Subcutaneous abdominal adipose tissue (tissue), 5 donors: ENCODE measurements at regions not wholly inside any gene's neighbourhood (a gene's known extent, or its start where the extent isn't known, plus 50 kb on each side); places are given as distances from the start of the nearest gene placed in this dataset.

ENCODE experiments used
- H3K27ac ChIP-seq: one replicate; pipeline ENCODE4 v1.7.0; 2013; ENCODE audit warnings: low read depth, mild to moderate bottlenecking, inconsistent platforms, low read length, moderate library complexity
- H3K27me3 ChIP-seq, 5 donors: one replicate each; pipeline ENCODE4 v1.7.0; 2013; ENCODE audit warnings: low read length in 5 of 5, inconsistent platforms in 1 of 5; ENCODE audit not compliant: control insufficient read depth in 5 of 5, insufficient read depth in 4 of 5
- H3K36me3 ChIP-seq, 5 donors: one replicate each; pipeline ENCODE4 v1.7.0; 2013; ENCODE audit warnings: low read length in 5 of 5; ENCODE audit not compliant: control insufficient read depth in 5 of 5, insufficient read depth in 5 of 5
- H3K4me1 ChIP-seq, 5 donors: one replicate each; pipeline ENCODE4 v1.7.0; 2013; ENCODE audit warnings: low read length in 5 of 5, mild to moderate bottlenecking in 3 of 5, moderate library complexity in 1 of 5; ENCODE audit not compliant: control insufficient read depth in 5 of 5, insufficient read depth in 5 of 5
- H3K4me3 ChIP-seq, 5 donors: one replicate each; pipeline ENCODE4 v1.7.0; 2013; ENCODE audit warnings: low read length in 5 of 5, low read depth in 1 of 5
- H3K9ac ChIP-seq, 5 donors: one replicate each; pipeline ENCODE4 v1.7.0; 2013; ENCODE audit warnings: low read length in 5 of 5, mild to moderate bottlenecking in 4 of 5, moderate library complexity in 3 of 5
- H3K9me3 ChIP-seq, 5 donors: one replicate each; pipeline ENCODE4 v1.7.0; 2013; ENCODE audit warnings: low read length in 5 of 5; ENCODE audit not compliant: control insufficient read depth in 5 of 5
- donor health status: healthy.
- donor health status: healthy.
- donor health status: healthy.
- donor health status: healthy.
- donor health status: healthy.

DNA sequence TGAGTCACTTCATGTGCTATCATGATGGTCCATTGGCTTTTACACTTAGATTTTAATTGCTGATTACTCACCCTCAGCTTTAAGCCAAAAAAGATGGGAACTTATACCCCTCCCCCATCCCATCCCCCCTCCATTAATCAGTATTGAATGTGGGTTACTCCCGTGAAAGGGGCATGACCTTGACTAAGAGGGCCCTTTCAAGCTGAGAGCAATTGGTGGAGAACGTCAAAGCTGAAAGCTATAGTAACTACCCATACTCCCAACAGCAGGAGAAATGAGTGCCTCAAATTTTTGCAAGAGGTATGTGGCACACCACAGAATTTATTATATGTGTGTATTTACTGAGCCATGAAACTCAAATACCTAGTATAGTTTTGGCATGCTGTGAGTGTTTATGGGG, 99.7 kb upstream of the CDH8 start:
- Histone ChIP-seq H3K9ac (no peak overlapping the region), H3K27ac (no peak overlapping the region), H3K27me3 (no peaks in the 10 kb centered on the region), H3K4me3 (no peak overlapping the region), H3K9me3 (peaks cover 0 to 10% (median 4%) of the 10 kb centered on the region in 5 donors), H3K4me1 (no peaks in the 10 kb centered on the region), H3K36me3 (no peaks in the 10 kb centered on the region)

DNA sequence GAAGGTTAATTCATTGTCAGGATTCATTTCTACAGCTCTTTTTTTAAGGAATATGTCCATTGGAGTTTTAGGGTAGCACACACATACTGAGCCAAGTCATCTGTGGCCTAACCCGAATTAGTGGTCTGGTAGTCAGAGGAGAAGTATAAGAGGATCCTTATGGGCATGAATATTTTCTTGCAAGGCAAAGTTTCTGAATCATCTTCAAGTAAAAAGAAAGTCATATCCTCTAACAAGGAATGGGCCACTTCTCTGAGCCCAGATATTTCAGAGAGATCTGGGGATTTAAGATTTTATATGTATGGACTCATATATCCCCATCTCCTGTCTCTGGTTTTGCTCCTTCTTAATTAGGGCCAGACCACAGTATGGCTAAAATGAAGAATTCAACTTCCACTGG, 99.2 kb upstream of the CDH8 start:
- Histone ChIP-seq H3K27ac (no peak overlapping the region), H3K36me3 (no peaks in the 10 kb centered on the region), H3K4me3 (no peak overlapping the region), H3K27me3 (no peaks in the 10 kb centered on the region), H3K9me3 (peaks cover 0 to 10% (median 4%) of the 10 kb centered on the region in 5 donors), H3K9ac (no peak overlapping the region), H3K4me1 (no peaks in the 10 kb centered on the region)

DNA sequence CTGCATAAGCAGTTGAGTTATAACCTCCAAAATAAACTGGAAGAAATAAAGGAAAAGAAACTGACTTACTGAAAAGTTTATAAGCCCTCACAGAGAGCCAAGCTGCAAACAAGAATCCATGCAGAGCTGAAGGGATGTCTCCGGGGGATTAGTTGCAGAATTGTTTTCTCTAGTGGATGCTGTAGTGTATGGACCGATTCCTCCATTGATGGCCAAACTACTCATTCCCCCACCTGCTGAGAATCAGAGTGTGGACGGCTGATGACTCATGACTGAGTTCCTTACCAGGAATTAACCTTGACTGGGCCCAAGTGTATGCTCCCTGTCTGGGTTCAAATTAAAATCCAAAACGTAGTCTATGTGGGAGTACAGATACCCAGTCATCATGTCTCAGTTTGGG, 93.9 kb upstream of the CDH8 start:
- no peaks in the 10 kb centered on the region for H3K36me3 ChIP-seq
- no peaks in the 10 kb centered on the region for H3K27me3 ChIP-seq
- no peaks in the 10 kb centered on the region for H3K4me1 ChIP-seq
- H3K9me3 ChIP-seq: peaks cover 0 to 10% (median 4%) of the 10 kb centered on the region in 5 donors
- H3K4me3 ChIP-seq: no peak overlapping the region
- no peak overlapping the region for H3K27ac ChIP-seq
- no peak overlapping the region for H3K9ac ChIP-seq

DNA sequence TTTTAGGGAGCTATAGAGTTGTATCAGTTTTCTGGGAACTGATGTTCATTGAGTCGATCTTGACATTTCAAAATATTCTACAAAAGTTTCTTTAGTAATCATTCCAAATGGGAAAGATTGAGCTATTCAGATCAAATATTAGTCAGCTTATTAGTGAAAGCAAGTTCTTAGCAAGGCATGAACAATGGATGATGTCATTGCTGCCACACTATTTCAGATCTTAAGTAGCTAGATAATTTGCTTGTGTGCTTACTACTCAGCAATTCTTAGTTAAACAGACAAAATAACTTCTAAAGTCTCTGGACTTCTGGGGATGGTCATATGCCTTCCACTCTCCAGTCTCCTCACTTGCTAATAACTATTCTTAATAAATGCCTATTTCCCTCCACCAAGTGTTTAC, 69.0 kb upstream of the CDH8 start:
- no peaks in the 10 kb centered on the region for H3K27me3 ChIP-seq
- no peaks in the 10 kb centered on the region for H3K4me1 ChIP-seq
- H3K9me3 ChIP-seq: no peaks in the 10 kb centered on the region
- H3K36me3 ChIP-seq: no peaks in the 10 kb centered on the region
- H3K27ac ChIP-seq: no peak overlapping the region
- H3K9ac ChIP-seq: no peak overlapping the region
- no peak overlapping the region for H3K4me3 ChIP-seq

DNA sequence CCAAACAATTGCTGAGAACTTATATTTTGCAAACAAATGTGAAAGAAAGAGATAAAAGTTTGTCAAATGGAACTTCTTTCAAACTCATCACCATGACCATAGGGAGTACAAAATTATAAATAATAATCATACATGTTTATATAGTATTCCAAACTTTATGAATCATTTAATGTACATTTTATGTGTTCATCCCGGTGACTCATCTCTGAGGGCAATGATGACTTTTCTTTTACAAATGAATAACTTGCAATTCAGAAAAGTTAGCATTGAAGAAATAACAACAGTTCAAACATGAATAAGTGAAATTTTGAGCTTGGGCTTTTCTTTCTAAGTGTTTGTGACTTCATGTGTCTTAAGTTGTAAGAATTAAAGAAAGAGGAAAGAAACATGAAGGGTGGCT, 66.3 kb upstream of the CDH8 start:
- H3K4me1 ChIP-seq: no peaks in the 10 kb centered on the region
- H3K9ac ChIP-seq: no peak overlapping the region
- H3K9me3 ChIP-seq: no peaks in the 10 kb centered on the region
- no peaks in the 10 kb centered on the region for H3K36me3 ChIP-seq
- no peaks in the 10 kb centered on the region for H3K27me3 ChIP-seq
- no peak overlapping the region for H3K27ac ChIP-seq
- H3K4me3 ChIP-seq: no peak overlapping the region

DNA sequence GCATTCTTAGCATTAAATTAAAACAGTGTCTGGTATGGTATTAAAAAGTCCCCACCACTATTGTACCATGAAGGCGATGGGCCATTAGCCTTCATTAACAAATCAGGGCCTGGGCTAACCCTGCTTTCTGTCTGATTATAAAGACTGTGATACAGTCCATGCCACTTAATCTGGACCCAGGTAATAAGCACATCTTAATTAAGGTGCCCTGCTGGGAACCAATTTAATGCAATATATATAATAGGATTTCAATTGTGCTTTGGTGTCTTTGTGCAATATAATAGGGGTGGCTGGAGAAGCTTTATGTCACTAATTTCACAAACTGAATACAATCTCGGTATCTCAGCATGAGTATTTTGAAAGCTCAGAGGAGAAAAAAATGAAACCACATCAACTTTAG, 64.4 kb upstream of the CDH8 start:
- H3K27me3 ChIP-seq: no peaks in the 10 kb centered on the region
- no peak overlapping the region for H3K9ac ChIP-seq
- H3K36me3 ChIP-seq: no peaks in the 10 kb centered on the region
- H3K27ac ChIP-seq: no peak overlapping the region
- no peaks in the 10 kb centered on the region for H3K4me1 ChIP-seq
- H3K9me3 ChIP-seq: no peaks in the 10 kb centered on the region
- no peak overlapping the region for H3K4me3 ChIP-seq

DNA sequence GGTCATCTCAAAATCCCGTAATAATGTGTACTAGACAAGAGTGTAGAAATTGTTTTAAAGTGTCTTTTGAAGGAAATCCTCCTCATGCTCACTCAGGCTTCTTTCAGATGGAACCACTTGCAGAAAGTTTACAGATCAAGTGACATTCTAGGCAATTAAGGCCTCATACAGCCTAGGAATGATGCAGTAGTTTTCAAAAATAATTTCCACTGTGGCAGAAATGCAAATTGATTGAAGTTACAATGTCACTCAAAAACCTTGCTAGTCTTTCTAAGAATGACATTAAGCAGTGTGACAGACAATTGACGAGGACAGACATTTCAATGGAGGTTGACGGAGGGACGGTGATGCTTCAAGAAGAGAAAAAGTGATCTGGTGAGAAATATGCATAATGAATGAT, 53.5 kb upstream of the CDH8 start:
- no peaks in the 10 kb centered on the region for H3K9me3 ChIP-seq
- H3K36me3 ChIP-seq: no peaks in the 10 kb centered on the region
- H3K4me1 ChIP-seq: no peaks in the 10 kb centered on the region
- no peak overlapping the region for H3K4me3 ChIP-seq
- H3K27ac ChIP-seq: no peak overlapping the region
- no peak overlapping the region for H3K9ac ChIP-seq
- H3K27me3 ChIP-seq: no peaks in the 10 kb centered on the region

DNA sequence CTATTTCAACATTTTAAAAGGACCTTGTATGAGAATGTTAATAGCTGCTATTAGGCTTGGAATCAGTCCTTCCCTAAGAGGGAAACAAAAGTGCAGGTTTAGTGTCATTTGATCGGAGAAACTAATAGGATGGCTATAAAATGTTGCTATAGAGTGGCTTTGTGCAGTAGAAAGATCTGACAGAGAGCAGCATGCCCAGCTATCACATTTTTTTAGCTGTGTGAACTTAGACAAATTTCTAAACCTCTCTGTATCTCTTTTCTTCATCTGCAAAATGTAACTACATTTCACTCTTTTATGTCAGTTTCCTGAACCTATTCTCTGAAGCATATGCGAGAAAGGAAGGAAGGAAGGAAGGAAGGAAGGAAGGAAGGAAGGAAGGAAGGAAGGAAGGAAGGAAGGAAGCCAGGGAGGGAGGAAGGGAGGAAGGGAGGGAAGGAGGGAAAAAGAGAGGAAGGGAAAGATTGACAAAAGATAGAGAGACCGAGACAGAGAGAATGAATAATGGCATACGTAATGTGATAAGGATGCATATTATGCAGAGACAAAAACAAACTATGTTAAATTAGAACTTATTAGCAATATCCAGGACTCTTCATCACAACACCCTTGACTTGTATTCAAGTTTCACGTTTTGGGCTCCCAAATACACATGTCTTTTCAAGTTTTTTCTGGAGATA, 52.6 kb upstream of the CDH8 start:
- H3K36me3 ChIP-seq: no peaks in the 10 kb centered on the region
- no peak overlapping the region for H3K4me3 ChIP-seq
- H3K27ac ChIP-seq: no peak overlapping the region
- no peaks in the 10 kb centered on the region for H3K9me3 ChIP-seq
- no peak overlapping the region for H3K9ac ChIP-seq
- H3K4me1 ChIP-seq: no peaks in the 10 kb centered on the region
- H3K27me3 ChIP-seq: no peaks in the 10 kb centered on the region
